A549 (cell line): ENCODE measurements at regions not wholly inside any gene's neighbourhood (a gene's known extent, or its start where the extent isn't known, plus 50 kb on each side); places are given as distances from the start of the nearest gene placed in this dataset.

Source experiments
- ATAC-seq, 2 experiments: fragments of 200-7000 bp in 1 of 2; fragments of >200 bp in 1 of 2; cut with Nextera tagmentation in 1 of 2; cut with Tn5 transposase in 1 of 2; 3 replicates each; pipeline versions ENCODE4 v1.8.0 to v1.9.1; 2018 to 2020; ENCODE audit warnings: mild to moderate bottlenecking in 1 of 2, moderate library complexity in 1 of 2
- CTCF ChIA-PET: fragments of 300-600 bp; sonication (Branson Sonifier 250); formaldehyde crosslinking; extraction: SDS; loops from one replicate; lab custom pipeline; 2021; ENCODE audit warnings: antibody characterized with exemption, inconsistent platforms; lab: Yijun Ruan, JAX
- POLR2A ChIA-PET: fragments of 350-600 bp; formaldehyde crosslinking; extraction: SDS; loops from one replicate; lab custom pipeline; 2021; ENCODE audit warnings: antibody characterized with exemption, inconsistent platforms; lab: Yijun Ruan, JAX
- DNase-seq, 2 experiments: peaks; one replicate each; pipeline versions ENCODE4 v3.0.0 to v3.0.0-alpha.2; 2011 to 2016; ENCODE audit warnings: low read depth in 1 of 2, low spot score in 1 of 2
- FAIRE-seq: peaks from 2 replicates; lab custom pipeline; 2011; peaks lifted over from hg19 to GRCh38; lab: Jason Lieb, UNC
- H3K27ac ChIP-seq, 2 experiments: fragments of >200 bp; sonication (Bioruptor Twin); formaldehyde crosslinking; 3 replicates each; pipeline ENCODE4 v1.5.1; 2016 to 2017
- H3K4me1 ChIP-seq: fragments of >200 bp; sonication (Bioruptor Twin); formaldehyde crosslinking; 3 replicates; pipeline ENCODE4 v1.6.1; 2016
- H3K4me2 ChIP-seq: fragments of >200 bp; sonication (Bioruptor Twin); formaldehyde crosslinking; 3 replicates; pipeline ENCODE4 v1.6.1; 2016
- H3K4me3 ChIP-seq: fragments of >200 bp; sonication (Bioruptor Twin); formaldehyde crosslinking; 3 replicates; pipeline ENCODE4 v1.5.1; 2016
- H3K9me3 ChIP-seq: fragments of >200 bp; sonication (Bioruptor Twin); formaldehyde crosslinking; 3 replicates; pipeline ENCODE4 v1.6.1; 2016
- BCL3 ChIP-seq: fragments of >200 bp; sonication (Bioruptor Twin); formaldehyde crosslinking; IDR thresholded peaks from 3 replicates; pipeline ENCODE4 v1.6.1; 2016
- BHLHE40 ChIP-seq: IDR thresholded peaks from 2 replicates; pipeline ENCODE4 v1.6.1; 2012; ENCODE audit warnings: low read depth, low read length, inconsistent platforms
- CEBPB ChIP-seq, 2 experiments: fragments of >200 bp in 1 of 2; sonication (Bioruptor Twin) in 1 of 2; formaldehyde crosslinking in 1 of 2; IDR thresholded peaks; 2 replicates each; pipeline ENCODE4 v1.6.1; 2012 to 2016
- CHD2 ChIP-seq: fragments of 150-350 bp; IDR thresholded peaks from 2 replicates; pipeline ENCODE4 v1.6.1; 2014; ENCODE audit warnings: low read length; ENCODE audit not compliant: partially characterized antibody
- CHD4 ChIP-seq: fragments of 200-600 bp; sonication (generic); IDR thresholded peaks from 2 replicates; pipeline ENCODE4 v1.6.1; 2016; ENCODE audit warnings: antibody characterized with exemption, mild to moderate bottlenecking, borderline replicate concordance
- EHF ChIP-seq: fragments of 250-450 bp; sonication (Bioruptor Pico); IDR thresholded peaks from 2 replicates; pipeline ENCODE4 v1.5.0; 2020; ENCODE audit warnings: mild to moderate bottlenecking
- FOXS1 ChIP-seq: fragments of 250-450 bp; sonication (Bioruptor Pico); IDR thresholded peaks from 2 replicates; pipeline ENCODE4 v1.5.0; 2020; ENCODE audit warnings: mild to moderate bottlenecking, moderate library complexity
- HES2 ChIP-seq: fragments of >200 bp; sonication (Bioruptor Twin); formaldehyde crosslinking; IDR thresholded peaks from 2 replicates; pipeline ENCODE4 v1.6.1; 2016
- HEYL ChIP-seq: fragments of 250-450 bp; sonication (Bioruptor Pico); IDR thresholded peaks from 2 replicates; pipeline ENCODE4 v1.8.0; 2021; ENCODE audit warnings: mild to moderate bottlenecking, moderate library complexity
- HOXA7 ChIP-seq: fragments of 250-450 bp; sonication (Bioruptor Pico); IDR thresholded peaks from 2 replicates; pipeline ENCODE4 v1.5.0; 2020; ENCODE audit warnings: mild to moderate bottlenecking, moderate library complexity
- HOXB13 ChIP-seq: fragments of 250-450 bp; sonication (Bioruptor Pico); IDR thresholded peaks from 2 replicates; pipeline ENCODE4 v1.5.0; 2020; ENCODE audit warnings: low read depth, mild to moderate bottlenecking, moderate library complexity
- JUNB ChIP-seq: fragments of >200 bp; sonication (Bioruptor Twin); formaldehyde crosslinking; IDR thresholded peaks from 2 replicates; pipeline ENCODE4 v1.6.1; 2016
- PHF8 ChIP-seq: fragments of 200-600 bp; sonication (generic); IDR thresholded peaks from 2 replicates; pipeline ENCODE4 v1.6.1; 2016; ENCODE audit warnings: low read depth, mild to moderate bottlenecking, antibody characterized with exemption, moderate library complexity, borderline replicate concordance
- POLR2A ChIP-seq: IDR thresholded peaks from 2 replicates; pipeline ENCODE4 v1.6.1; 2012; ENCODE audit warnings: mild to moderate bottlenecking, low read length
- RCOR1 ChIP-seq: fragments of 150-350 bp; IDR thresholded peaks from 2 replicates; pipeline ENCODE4 v1.6.1; 2014; ENCODE audit warnings: antibody characterized with exemption, low read length, low read depth
- RNF2 ChIP-seq: fragments of 200-600 bp; sonication (generic); IDR thresholded peaks from 2 replicates; pipeline ENCODE4 v1.6.1; 2016; ENCODE audit warnings: low read depth, mild to moderate bottlenecking, antibody characterized with exemption, moderate library complexity, borderline replicate concordance
- SMC3 ChIP-seq: fragments of >200 bp; sonication (Bioruptor Twin); formaldehyde crosslinking; IDR thresholded peaks from 3 replicates; pipeline ENCODE4 v1.6.1; 2018; ENCODE audit warnings: inconsistent platforms
- TP53 ChIP-seq: fragments of 250-450 bp; sonication (Bioruptor Pico); IDR thresholded peaks from 2 replicates; pipeline ENCODE4 v1.5.0; 2021; ENCODE audit warnings: mild to moderate bottlenecking, moderate library complexity
- ZNF302 ChIP-seq: fragments of 250-450 bp; sonication (Bioruptor Pico); IDR thresholded peaks from 2 replicates; pipeline ENCODE4 v1.9.0; 2021; ENCODE audit warnings: inconsistent platforms, mild to moderate bottlenecking, moderate library complexity
- WGBS: methylation state at CpG from one replicate; pipeline ENCODE4 v1.1.6; 2017; ENCODE audit errors: missing lambda C conversion rate; 5-methylcytosine and 5-hydroxymethylcytosine counted together
- TF ChIP-seq, protein P1 (sequence below): fragments of 250-450 bp; sonication (Bioruptor Pico); IDR thresholded peaks from 2 replicates; pipeline ENCODE4 v1.5.0; 2021; ENCODE audit warnings: mild to moderate bottlenecking, moderate library complexity, borderline replicate concordance
- TF ChIP-seq, protein P2 (sequence below): fragments of >200 bp; sonication (Bioruptor Twin); formaldehyde crosslinking; IDR thresholded peaks from 3 replicates; pipeline ENCODE4 v1.5.1; 2016
- TF ChIP-seq, protein P3 (sequence below): IDR thresholded peaks from 2 replicates; pipeline ENCODE4 v1.6.1; 2012; ENCODE audit warnings: low read depth, borderline replicate concordance
- TF ChIP-seq, protein P4 (sequence below): fragments of 150-350 bp; IDR thresholded peaks from 2 replicates; pipeline ENCODE4 v1.6.1; 2014; ENCODE audit warnings: low read depth, mild to moderate bottlenecking, low read length

GRCh38 chr1:81453971-81454370 lies 346.8 kb upstream of the ADGRL2 start:
- no peak overlapping the region for H3K27ac ChIP-seq
- DNase-seq (no peak), ATAC-seq (no peak), FAIRE-seq (no peak)
- H3K9me3 ChIP-seq, result no peaks in the 10 kb centered on the region
- CTCF ChIA-PET, result no interaction called here
- POLR2A ChIA-PET, result no interaction called here
- H3K4me2 ChIP-seq, result no peak overlapping the region
- H3K4me3 ChIP-seq, result no peak overlapping the region
- H3K4me1 ChIP-seq, result no peaks in the 10 kb centered on the region
- WGBS, result 60% methylated on average over 3 of the region's 3 CpGs
- no peak for TF ChIP-seq HOXA7 (CRISPR knock-in tag)
- TF ChIP-seq, protein P1, sequence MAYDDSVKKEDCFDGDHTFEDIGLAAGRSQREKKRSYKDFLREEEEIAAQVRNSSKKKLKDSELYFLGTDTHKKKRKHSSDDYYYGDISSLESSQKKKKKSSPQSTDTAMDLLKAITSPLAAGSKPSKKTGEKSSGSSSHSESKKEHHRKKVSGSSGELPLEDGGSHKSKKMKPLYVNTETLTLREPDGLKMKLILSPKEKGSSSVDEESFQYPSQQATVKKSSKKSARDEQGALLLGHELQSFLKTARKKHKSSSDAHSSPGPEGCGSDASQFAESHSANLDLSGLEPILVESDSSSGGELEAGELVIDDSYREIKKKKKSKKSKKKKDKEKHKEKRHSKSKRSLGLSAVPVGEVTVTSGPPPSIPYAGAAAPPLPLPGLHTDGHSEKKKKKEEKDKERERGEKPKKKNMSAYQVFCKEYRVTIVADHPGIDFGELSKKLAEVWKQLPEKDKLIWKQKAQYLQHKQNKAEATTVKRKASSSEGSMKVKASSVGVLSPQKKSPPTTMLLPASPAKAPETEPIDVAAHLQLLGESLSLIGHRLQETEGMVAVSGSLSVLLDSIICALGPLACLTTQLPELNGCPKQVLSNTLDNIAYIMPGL (CRISPR knock-in tag), result no peak
- TF ChIP-seq JUNB, result no peak
- no peak for TF ChIP-seq TP53 (CRISPR knock-in tag)

DNA sequence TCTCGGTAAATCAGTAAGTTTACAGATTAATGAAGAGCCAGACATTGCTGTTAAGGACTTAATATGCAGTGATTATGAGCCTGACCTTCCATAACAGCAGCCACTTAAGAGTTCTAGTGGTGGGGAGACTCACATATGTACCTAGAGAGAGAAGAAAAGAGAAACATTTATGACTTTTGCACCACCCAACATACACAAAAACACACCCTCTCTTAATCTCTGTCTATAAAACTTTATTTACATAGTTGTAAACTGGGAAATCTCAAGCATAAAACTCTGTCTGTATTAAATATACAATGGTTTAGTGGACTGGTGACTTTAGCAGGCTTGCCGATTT lies 347.4 kb upstream of the ADGRL2 start:
- ChIA-PET POLR2A (no interaction called here), CTCF (no interaction called here)
- Histone ChIP-seq H3K4me1 (no peaks in the 10 kb centered on the region), H3K27ac (no peak overlapping the region), H3K4me2 (no peak overlapping the region), H3K4me3 (no peak overlapping the region), H3K9me3 (no peaks in the 10 kb centered on the region)
- ATAC-seq, result no peak
- DNase-seq, result no peak
- WGBS, result 25% methylated on average over 2 of the region's 2 CpGs
- no peak for FAIRE-seq
- no peak for TF ChIP-seq HEYL (CRISPR knock-in tag)
- TF ChIP-seq BHLHE40, result no peak
- TF ChIP-seq ZNF302 (CRISPR knock-in tag), result no peak

GRCh38 chr1:81452693-81453366 lies 347.9 kb upstream of the ADGRL2 start:
- FAIRE-seq (no peak), ATAC-seq (no peak), DNase-seq (no peak)
- Histone ChIP-seq H3K4me1 (no peaks in the 10 kb centered on the region), H3K4me3 (no peak overlapping the region), H3K9me3 (no peaks in the 10 kb centered on the region), H3K4me2 (no peak overlapping the region), H3K27ac (no peak overlapping the region)
- ChIA-PET POLR2A (no interaction called here), CTCF (no interaction called here)
- TF ChIP-seq POLR2A, result no peak
- no peak for TF ChIP-seq EHF (CRISPR knock-in tag)
- TF ChIP-seq PHF8, result no peak
- no peak for TF ChIP-seq TP53 (CRISPR knock-in tag)
- no peak for TF ChIP-seq BCL3
- no peak for TF ChIP-seq FOXS1 (CRISPR knock-in tag)
- TF ChIP-seq ZNF302 (CRISPR knock-in tag), result no peak
- TF ChIP-seq HES2, result no peak
- no peak for TF ChIP-seq CHD2
- TF ChIP-seq, protein P2, sequence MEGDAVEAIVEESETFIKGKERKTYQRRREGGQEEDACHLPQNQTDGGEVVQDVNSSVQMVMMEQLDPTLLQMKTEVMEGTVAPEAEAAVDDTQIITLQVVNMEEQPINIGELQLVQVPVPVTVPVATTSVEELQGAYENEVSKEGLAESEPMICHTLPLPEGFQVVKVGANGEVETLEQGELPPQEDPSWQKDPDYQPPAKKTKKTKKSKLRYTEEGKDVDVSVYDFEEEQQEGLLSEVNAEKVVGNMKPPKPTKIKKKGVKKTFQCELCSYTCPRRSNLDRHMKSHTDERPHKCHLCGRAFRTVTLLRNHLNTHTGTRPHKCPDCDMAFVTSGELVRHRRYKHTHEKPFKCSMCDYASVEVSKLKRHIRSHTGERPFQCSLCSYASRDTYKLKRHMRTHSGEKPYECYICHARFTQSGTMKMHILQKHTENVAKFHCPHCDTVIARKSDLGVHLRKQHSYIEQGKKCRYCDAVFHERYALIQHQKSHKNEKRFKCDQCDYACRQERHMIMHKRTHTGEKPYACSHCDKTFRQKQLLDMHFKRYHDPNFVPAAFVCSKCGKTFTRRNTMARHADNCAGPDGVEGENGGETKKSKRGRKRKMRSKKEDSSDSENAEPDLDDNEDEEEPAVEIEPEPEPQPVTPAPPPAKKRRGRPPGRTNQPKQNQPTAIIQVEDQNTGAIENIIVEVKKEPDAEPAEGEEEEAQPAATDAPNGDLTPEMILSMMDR, result no peak
- no peak for TF ChIP-seq RNF2
- TF ChIP-seq HOXB13 (CRISPR knock-in tag), result no peak
- TF ChIP-seq, protein P3, sequence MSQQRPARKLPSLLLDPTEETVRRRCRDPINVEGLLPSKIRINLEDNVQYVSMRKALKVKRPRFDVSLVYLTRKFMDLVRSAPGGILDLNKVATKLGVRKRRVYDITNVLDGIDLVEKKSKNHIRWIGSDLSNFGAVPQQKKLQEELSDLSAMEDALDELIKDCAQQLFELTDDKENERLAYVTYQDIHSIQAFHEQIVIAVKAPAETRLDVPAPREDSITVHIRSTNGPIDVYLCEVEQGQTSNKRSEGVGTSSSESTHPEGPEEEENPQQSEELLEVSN, result no peak
- no peak for TF ChIP-seq SMC3
- TF ChIP-seq RCOR1, result no peak
- TF ChIP-seq, protein P4, sequence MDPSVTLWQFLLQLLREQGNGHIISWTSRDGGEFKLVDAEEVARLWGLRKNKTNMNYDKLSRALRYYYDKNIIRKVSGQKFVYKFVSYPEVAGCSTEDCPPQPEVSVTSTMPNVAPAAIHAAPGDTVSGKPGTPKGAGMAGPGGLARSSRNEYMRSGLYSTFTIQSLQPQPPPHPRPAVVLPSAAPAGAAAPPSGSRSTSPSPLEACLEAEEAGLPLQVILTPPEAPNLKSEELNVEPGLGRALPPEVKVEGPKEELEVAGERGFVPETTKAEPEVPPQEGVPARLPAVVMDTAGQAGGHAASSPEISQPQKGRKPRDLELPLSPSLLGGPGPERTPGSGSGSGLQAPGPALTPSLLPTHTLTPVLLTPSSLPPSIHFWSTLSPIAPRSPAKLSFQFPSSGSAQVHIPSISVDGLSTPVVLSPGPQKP, result no peak
- no peak for TF ChIP-seq CHD4
- no peak for TF ChIP-seq CEBPB (IDR thresholded peaks at IDR 0.05)
- WGBS, result 26% methylated on average over 7 of the region's 7 CpGs
